ENCODE measurements at regions not wholly inside any gene's neighbourhood (a gene's known extent, or its start where the extent isn't known, plus 50 kb on each side); places are given as distances from the start of the nearest gene placed in this dataset.
"Not testable (repeated sequence)": the region's sequence is repeated elsewhere in the genome, so short reads cannot be mapped to it uniquely, and the experiment has no call there.

DNA sequence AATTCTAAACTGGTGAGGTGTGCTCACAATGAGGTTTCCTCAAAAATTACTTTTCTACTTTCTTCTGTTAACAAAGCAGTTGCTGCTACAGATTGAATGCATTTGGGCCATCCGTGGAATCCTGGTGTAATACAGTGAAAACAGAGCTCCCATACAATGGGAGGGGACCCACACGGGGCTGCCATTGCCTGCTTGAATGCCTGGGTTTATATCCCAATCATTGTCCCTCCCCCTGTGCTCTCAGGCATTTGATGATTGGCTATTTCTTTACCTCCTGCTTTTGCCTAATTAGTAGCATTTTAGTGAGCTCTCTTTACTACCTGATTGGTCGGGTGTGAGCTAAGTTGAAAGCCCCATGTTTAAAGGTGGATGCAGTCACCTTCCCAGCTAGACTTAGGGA is 52.9 kb upstream of the CSF1 start:
- not testable (repeated sequence) for H3K27me3 ChIP-seq (ENCODE audit: control insufficient read depth, insufficient read depth, low read length); H3K4me3 ChIP-seq (ENCODE audit: low read length); H3K4me1 ChIP-seq (ENCODE audit: control insufficient read depth, insufficient read depth, low read length); H3K9me3 ChIP-seq (replicated peaks; ENCODE audit: control insufficient read depth, low read depth, low read length); H3K36me3 ChIP-seq (ENCODE audit: control insufficient read depth, insufficient read depth, low read length); H3K27ac ChIP-seq (ENCODE audit: low read length); DNase-seq
- WGBS (ENCODE audit: insufficient coverage), result no CpG with 5 or more reads among the region's 3 CpGs

GRCh38 chr1:109855986-109856385 is 54.7 kb upstream of the CSF1 start:
- not testable (repeated sequence) for H3K36me3 ChIP-seq (ENCODE audit: control insufficient read depth, insufficient read depth, low read length); H3K27me3 ChIP-seq (ENCODE audit: control insufficient read depth, insufficient read depth, low read length); H3K9me3 ChIP-seq (replicated peaks; ENCODE audit: control insufficient read depth, low read depth, low read length); H3K27ac ChIP-seq (ENCODE audit: low read length); H3K4me3 ChIP-seq (ENCODE audit: low read length); DNase-seq; H3K4me1 ChIP-seq (ENCODE audit: control insufficient read depth, insufficient read depth, low read length)
- WGBS (ENCODE audit: insufficient coverage), result 72% methylated on average over 3 of the region's 6 CpGs

DNA sequence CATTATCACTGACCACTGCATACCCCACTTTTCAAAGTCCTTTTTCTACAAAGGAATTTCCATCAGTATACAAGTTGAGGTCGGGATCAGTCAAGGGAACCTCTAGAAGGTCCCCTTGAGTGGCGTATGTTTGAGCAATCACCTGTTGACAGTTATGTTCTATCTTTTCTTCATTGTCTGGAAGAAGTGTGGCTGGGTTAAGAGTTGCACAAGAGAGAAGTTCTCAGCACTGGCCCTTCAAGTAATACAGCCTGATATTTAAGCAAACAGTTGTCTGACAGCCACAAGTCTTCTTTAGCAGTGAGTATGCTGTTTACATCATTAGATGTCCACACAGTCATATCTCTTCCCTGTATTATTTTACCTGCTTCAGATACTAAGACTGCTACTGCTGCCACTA is 56.7 kb upstream of the CSF1 start:
- not testable (repeated sequence) for H3K27ac ChIP-seq (ENCODE audit: low read length); H3K36me3 ChIP-seq (ENCODE audit: control insufficient read depth, insufficient read depth, low read length); DNase-seq; H3K4me1 ChIP-seq (ENCODE audit: control insufficient read depth, insufficient read depth, low read length); H3K4me3 ChIP-seq (ENCODE audit: low read length); H3K27me3 ChIP-seq (ENCODE audit: control insufficient read depth, insufficient read depth, low read length); H3K9me3 ChIP-seq (replicated peaks; ENCODE audit: control insufficient read depth, low read depth, low read length)
- WGBS (ENCODE audit: insufficient coverage), result 100% methylated on average over 1 of the region's 2 CpGs

GRCh38 chr1:109852221-109853015 is 58.2 kb upstream of the CSF1 start:
- DNase-seq; H3K36me3 ChIP-seq (ENCODE audit: control insufficient read depth, insufficient read depth, low read length); H3K27me3 ChIP-seq (ENCODE audit: control insufficient read depth, insufficient read depth, low read length); H3K4me3 ChIP-seq (ENCODE audit: low read length); H3K27ac ChIP-seq (ENCODE audit: low read length); H3K9me3 ChIP-seq (replicated peaks; ENCODE audit: control insufficient read depth, low read depth, low read length); H3K4me1 ChIP-seq (ENCODE audit: control insufficient read depth, insufficient read depth, low read length): not testable (repeated sequence)
- WGBS (ENCODE audit: insufficient coverage), result 88% methylated on average over 7 of the region's 12 CpGs

DNA sequence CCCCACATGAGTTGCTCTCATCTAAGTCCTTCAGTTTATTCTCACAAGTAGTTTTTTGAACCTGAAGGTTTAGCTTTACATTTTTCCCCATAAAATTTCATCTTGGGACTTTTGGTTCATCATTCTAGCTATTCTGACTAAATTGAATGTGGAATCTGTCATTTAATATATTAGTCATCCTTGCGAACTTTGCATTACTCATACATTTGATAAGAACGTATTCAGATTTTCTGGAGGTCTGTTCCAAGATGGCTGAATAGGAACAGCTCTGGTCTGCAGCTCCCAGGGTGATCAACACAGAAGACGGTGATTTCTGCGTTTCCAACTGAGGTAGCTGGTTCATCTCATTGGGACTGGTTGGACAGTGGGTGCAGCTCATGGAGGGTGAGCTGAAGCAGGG is 59.8 kb upstream of the CSF1 start:
- Histone ChIP-seq H3K36me3 (ENCODE audit: control insufficient read depth, insufficient read depth, low read length) (no peaks in the 10 kb centered on the region), H3K27me3 (ENCODE audit: control insufficient read depth, insufficient read depth, low read length) (no peaks in the 10 kb centered on the region), H3K9me3 (replicated peaks; ENCODE audit: control insufficient read depth, low read depth, low read length) (no peaks in the 10 kb centered on the region), H3K4me3 (ENCODE audit: low read length) (no peak overlapping the region), H3K4me1 (ENCODE audit: control insufficient read depth, insufficient read depth, low read length) (peaks cover 2% of the 10 kb centered on the region), H3K27ac (ENCODE audit: low read length) (no peak overlapping the region)
- WGBS (ENCODE audit: insufficient coverage), result 83% methylated on average over 1 of the region's 4 CpGs
- DNase-seq, result no peak

DNA sequence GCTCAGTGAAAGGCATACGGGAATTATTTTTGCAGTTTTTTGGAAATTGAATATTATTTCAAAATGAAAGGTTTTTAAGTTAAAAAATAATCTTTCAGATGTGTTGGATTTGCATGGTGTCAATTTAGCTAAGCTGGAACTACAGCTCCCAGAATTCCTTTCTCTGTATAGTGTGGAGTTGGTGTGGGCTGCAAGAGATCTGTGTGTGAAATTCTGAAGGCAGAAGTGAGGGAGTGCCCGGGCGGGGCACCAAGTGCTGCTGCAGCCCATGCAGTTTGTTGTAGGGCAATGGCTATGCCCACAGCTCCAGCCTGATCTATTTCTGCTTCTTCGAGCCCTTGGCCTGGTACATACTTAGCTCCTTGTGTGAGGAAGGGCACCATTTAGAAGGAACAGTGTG is 60.5 kb upstream of the CSF1 start:
- 57% methylated on average over 1 of the region's 4 CpGs for WGBS (ENCODE audit: insufficient coverage)
- H3K4me1 ChIP-seq (ENCODE audit: control insufficient read depth, insufficient read depth, low read length), result peaks cover 2% of the 10 kb centered on the region
- no peak for DNase-seq
- no peak overlapping the region for H3K27ac ChIP-seq (ENCODE audit: low read length)
- no peak overlapping the region for H3K4me3 ChIP-seq (ENCODE audit: low read length)
- H3K9me3 ChIP-seq (replicated peaks; ENCODE audit: control insufficient read depth, low read depth, low read length), result no peaks in the 10 kb centered on the region
- H3K36me3 ChIP-seq (ENCODE audit: control insufficient read depth, insufficient read depth, low read length), result no peaks in the 10 kb centered on the region
- H3K27me3 ChIP-seq (ENCODE audit: control insufficient read depth, insufficient read depth, low read length), result no peaks in the 10 kb centered on the region

DNA sequence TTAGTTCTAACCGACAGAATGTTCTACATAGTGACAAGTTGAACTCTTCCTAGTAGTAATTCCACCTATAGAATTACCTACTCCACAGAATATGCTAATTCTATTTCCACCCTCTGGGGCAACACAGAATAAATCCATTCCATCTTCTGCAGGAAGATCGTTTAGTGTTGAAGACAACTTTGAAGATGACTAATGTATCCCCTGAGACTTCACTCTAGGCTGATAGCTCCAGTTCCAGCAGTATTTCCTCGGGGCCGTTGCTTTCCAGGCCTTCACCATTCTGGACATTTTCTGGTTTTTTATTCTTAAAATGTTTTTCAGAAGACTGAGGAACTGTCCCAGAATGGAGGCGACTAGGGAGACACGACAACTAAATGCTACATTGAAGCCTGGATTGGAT is 61.0 kb upstream of the CSF1 start:
- Histone ChIP-seq H3K4me3 (ENCODE audit: low read length) (no peak overlapping the region), H3K36me3 (ENCODE audit: control insufficient read depth, insufficient read depth, low read length) (no peaks in the 10 kb centered on the region), H3K27me3 (ENCODE audit: control insufficient read depth, insufficient read depth, low read length) (no peaks in the 10 kb centered on the region), H3K27ac (ENCODE audit: low read length) (no peak overlapping the region), H3K4me1 (ENCODE audit: control insufficient read depth, insufficient read depth, low read length) (peaks cover 2% of the 10 kb centered on the region), H3K9me3 (replicated peaks; ENCODE audit: control insufficient read depth, low read depth, low read length) (no peaks in the 10 kb centered on the region)
- WGBS (ENCODE audit: insufficient coverage), result 58% methylated on average over 3 of the region's 6 CpGs
- DNase-seq, result no peak

- no peaks in the 10 kb centered on the region for H3K27me3 ChIP-seq (ENCODE audit: control insufficient read depth, insufficient read depth, low read length)
- WGBS (ENCODE audit: insufficient coverage), result no CpG with 5 or more reads among the region's 7 CpGs
These were observed 63.4 kb upstream of the CSF1 start for GRCh38 chr1:109847251-109847650.

GRCh38 chr1:109846846-109847245 is 63.8 kb upstream of the CSF1 start:
- no CpG with 5 or more reads among the region's 4 CpGs for WGBS (ENCODE audit: insufficient coverage)
- no peaks in the 10 kb centered on the region for H3K9me3 ChIP-seq (replicated peaks; ENCODE audit: control insufficient read depth, low read depth, low read length)
- no peak overlapping the region for H3K27ac ChIP-seq (ENCODE audit: low read length)
- H3K4me3 ChIP-seq (ENCODE audit: low read length), result no peak overlapping the region
- no peaks in the 10 kb centered on the region for H3K27me3 ChIP-seq (ENCODE audit: control insufficient read depth, insufficient read depth, low read length)
- no peaks in the 10 kb centered on the region for H3K36me3 ChIP-seq (ENCODE audit: control insufficient read depth, insufficient read depth, low read length)
- no peak for DNase-seq
- H3K4me1 ChIP-seq (ENCODE audit: control insufficient read depth, insufficient read depth, low read length), result peaks cover 2% of the 10 kb centered on the region

More at GRCh38 chr1:109847251-109847650, 63.4 kb upstream of the CSF1 start:
- Histone ChIP-seq H3K9me3 (replicated peaks; ENCODE audit: control insufficient read depth, low read depth, low read length) (no peaks in the 10 kb centered on the region), H3K36me3 (ENCODE audit: control insufficient read depth, insufficient read depth, low read length) (no peaks in the 10 kb centered on the region), H3K4me1 (ENCODE audit: control insufficient read depth, insufficient read depth, low read length) (peaks cover 2% of the 10 kb centered on the region), H3K27ac (ENCODE audit: low read length) (no peak overlapping the region), H3K4me3 (ENCODE audit: low read length) (no peak overlapping the region)
- no peak for DNase-seq

DNA sequence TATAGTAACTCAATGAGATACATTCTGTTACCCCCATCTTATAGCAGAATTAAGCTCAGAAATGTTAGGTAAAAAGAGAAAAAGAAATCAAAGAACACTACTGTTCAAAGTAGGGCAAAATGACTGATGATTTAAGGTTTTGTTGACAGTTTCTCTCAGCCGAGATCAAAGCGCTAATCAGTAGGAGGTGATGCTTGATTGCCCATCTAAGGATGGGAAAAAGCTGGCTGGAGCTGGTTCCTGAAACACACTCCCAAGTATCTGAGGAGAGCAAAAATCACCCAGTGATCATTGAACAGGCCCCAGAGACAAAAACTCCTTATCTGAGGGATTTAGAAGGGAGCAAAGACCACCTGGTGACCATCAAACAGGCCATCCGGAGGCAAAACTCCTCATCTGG is 64.5 kb upstream of the CSF1 start:
- no peak overlapping the region for H3K4me3 ChIP-seq (ENCODE audit: low read length)
- H3K27me3 ChIP-seq (ENCODE audit: control insufficient read depth, insufficient read depth, low read length), result no peaks in the 10 kb centered on the region
- no peak overlapping the region for H3K27ac ChIP-seq (ENCODE audit: low read length)
- H3K4me1 ChIP-seq (ENCODE audit: control insufficient read depth, insufficient read depth, low read length), result peaks cover 2% of the 10 kb centered on the region
- H3K36me3 ChIP-seq (ENCODE audit: control insufficient read depth, insufficient read depth, low read length), result no peaks in the 10 kb centered on the region
- whole genome bisulfite sequencing (ENCODE audit: insufficient coverage), result 73% methylated on average over 2 of the region's 3 CpGs
- DNase-seq, result no peak
- H3K9me3 ChIP-seq (replicated peaks; ENCODE audit: control insufficient read depth, low read depth, low read length), result no peaks in the 10 kb centered on the region

- 60% methylated on average over 2 of the region's 3 CpGs for WGBS (ENCODE audit: insufficient coverage)
- Histone ChIP-seq H3K9me3 (replicated peaks; ENCODE audit: control insufficient read depth, low read depth, low read length) (no peaks in the 10 kb centered on the region), H3K4me1 (ENCODE audit: control insufficient read depth, insufficient read depth, low read length) (peaks cover 2% of the 10 kb centered on the region)
These were observed 65.0 kb upstream of the CSF1 start for GRCh38 chr1:109845658-109846057.

More at GRCh38 chr1:109845658-109846057, 65.0 kb upstream of the CSF1 start:
- H3K36me3 ChIP-seq (ENCODE audit: control insufficient read depth, insufficient read depth, low read length), result no peaks in the 10 kb centered on the region
- no peaks in the 10 kb centered on the region for H3K27me3 ChIP-seq (ENCODE audit: control insufficient read depth, insufficient read depth, low read length)
- no peak overlapping the region for H3K27ac ChIP-seq (ENCODE audit: low read length)
- H3K4me3 ChIP-seq (ENCODE audit: low read length), result no peak overlapping the region
- no peak for DNase-seq
